ENCODE measurements at regions not wholly inside any gene's neighbourhood (a gene's known extent, or its start where the extent isn't known, plus 50 kb on each side); places are given as distances from the start of the nearest gene placed in this dataset.

DNA sequence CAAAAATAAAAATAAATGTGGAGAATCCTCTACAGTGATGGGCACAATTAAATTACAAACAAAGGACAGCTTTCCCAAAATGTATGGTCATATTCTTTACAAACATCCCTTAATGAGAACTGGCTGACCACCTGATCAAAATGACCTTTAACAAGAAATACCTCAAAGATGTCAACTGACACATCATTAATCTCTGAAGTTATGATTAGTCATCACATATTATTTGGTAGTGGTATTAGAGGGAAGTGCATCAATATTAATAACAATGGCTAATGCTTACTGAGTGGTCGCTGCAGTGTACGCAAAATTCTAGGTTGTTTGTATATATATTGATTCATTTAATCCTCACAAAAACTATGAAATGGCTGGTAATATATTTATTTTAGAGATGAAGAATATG, 340.6 kb downstream of the GJA1 start:
- TF ChIP-seq GATA2 (IDR thresholded peaks at IDR 0.05; ENCODE audit: low read depth, low read length) (no peak), GATA3 (IDR thresholded peaks at IDR 0.05; ENCODE audit: low read depth, low read length) (no peak)

Data from SH-SY5Y (cell line).